ENCODE measurements at regions not wholly inside any gene's neighbourhood (a gene's known extent, or its start where the extent isn't known, plus 50 kb on each side); places are given as distances from the start of the nearest gene placed in this dataset.
A peak's percentile ranks its signal among the peaks of the same experiment; 100 is the strongest.

- DNase-seq, result no peak
Observed at GRCh38 chr6:114605656-114606055, 262.8 kb upstream of the HS3ST5 start.

DNA sequence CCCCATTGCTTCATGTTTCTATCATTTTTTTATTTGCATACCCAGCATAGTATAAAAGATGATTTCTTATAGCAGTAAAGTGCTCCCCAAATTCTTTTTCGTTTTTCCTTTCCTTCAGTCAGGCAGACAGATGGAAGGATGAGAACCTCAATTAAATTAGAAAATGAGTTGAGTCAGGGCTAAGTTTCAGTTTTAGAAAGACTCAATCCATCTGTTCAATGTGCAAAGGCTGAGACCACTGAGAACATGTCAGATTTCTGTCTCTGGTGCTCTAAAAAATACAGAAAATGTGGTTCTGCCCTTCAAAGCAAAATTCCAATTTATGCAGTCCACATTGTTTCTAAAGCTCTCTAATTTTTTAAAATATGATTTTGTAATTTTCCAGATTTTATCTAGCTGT lies 257.6 kb upstream of the HS3ST5 start:
- DNase-seq, result no peak

GRCh38 chr6:114595591-114595990 lies 252.8 kb upstream of the HS3ST5 start:
- DNase-seq, result no peak

DNA sequence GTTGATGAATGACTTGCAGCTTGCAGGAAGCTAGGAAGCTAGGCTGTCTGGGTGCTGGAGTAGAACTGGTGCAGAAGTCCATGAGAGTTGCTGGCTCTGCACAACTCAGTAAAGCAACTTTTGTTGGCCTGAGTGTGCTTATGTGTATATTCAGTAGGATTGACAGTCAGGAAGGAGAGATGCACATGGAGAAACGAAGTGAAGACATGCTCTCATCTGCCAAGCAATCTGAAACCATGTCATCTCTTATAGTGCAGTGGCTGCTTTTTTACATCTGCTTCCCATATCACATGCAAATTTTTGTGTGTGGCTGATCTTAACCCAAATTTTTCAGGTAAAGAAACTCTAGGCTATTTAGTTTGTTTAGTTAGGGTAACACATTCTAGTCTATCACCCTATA lies 252.4 kb upstream of the HS3ST5 start:
- DNase-seq, result no peak

DNA sequence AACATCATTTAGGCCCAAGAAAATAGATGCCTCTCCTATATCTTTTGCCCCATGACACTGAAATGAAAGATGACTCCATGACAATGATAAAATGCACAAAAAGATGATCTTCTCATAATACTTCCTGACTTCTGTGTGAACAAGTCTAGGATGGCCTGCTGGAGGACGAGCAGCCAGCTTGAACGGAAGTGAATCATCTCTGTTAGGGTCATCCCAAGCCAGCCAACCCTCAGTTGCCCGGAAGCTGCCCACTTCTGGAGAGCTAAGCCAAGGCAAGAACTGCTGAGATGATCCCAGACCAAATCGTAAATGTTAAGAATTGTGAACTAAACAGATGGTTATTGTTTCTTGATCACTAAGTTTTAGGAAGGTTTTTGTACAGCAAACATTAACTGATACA lies 249.7 kb upstream of the HS3ST5 start:
- DNase-seq, result no peak

GRCh38 chr6:114588726-114589125 lies 245.9 kb upstream of the HS3ST5 start:
- no peak for DNase-seq

DNA sequence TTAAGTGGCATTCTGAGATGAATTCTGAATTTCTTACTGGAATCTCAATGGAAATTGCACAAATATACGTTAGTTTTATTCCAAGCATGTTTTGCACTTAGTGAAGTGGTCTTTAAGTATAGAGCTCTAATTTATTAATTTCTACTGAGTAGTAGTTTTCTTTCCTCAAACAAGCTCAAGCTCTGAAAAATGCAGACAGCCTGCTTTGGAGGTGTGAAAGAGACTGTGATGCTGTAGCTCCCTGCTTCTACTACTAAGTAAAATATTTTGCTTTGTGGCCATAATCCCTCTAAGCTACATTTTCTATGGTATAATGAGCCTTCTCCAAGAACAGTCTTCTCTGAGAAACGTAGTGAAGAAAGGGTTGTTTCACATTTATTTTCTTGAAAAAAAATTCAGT lies 243.5 kb upstream of the HS3ST5 start:
- no peak for DNase-seq

- peak in 1 of 3 experiments; percentile 14 for DNase-seq
Observed at GRCh38 chr6:114581293-114581692, 238.5 kb upstream of the HS3ST5 start.

- no peak for DNase-seq
Observed at GRCh38 chr6:114580882-114581281, 238.1 kb upstream of the HS3ST5 start.

DNA sequence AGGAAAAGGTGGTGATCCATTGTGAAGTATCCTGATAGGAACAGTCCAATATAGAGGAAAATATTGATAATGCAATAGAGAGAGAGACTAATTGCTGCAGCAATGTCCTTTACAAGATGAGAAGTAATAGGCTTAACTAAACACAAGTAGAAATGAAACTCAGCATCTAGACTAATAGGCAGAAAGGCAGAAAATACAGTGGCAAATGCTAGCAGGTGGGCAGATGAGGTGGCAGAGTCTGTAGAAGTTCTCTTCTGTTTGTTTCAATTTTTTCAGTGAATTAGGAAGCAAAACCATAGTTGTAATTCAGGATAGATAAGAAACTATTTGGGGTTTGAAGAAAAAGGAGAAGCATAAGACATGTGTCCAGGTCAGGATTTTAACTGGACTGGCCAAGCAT lies 236.7 kb upstream of the HS3ST5 start:
- no peak for DNase-seq

DNA sequence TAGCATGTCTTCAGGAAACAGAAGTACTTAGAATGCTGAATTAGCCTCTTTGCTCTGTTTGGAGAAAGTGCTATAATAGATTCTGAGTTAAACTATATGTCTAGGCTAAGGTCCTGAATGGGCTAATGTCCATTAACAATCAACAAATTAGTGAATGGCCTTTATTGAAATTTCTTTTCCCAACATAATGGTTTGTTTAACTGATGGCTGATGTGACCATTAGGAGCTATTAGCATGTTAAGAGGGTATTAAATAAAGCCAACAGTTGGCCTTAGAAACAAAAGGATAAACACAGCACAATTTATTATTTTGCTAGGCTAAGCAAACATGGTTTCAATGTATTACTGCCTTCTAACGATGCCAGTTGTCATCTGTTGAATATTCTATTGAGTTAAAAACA lies 234.3 kb upstream of the HS3ST5 start:
- DNase-seq, result peak in 2 of 3 experiments; percentile 18 to 71

DNA sequence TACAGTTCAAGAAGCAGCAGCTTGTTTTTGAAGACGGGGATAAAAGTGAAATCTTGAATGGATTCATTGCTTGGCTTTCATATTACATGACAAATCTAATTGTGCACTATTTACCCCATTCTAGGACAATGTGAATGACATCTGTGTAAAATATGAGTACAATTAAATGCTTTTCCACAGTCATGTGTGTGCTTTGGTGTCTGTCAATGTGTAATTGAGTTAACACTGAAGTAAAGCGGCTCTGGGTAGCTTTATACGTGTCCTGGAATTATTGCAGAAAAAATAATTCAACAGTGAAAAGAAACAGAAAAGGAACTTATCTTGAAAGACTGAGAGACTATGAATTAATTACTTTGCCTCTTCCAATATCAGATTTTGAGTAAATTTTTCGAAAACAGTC lies 233.5 kb upstream of the HS3ST5 start:
- peak in 1 of 3 experiments; percentile 8 for DNase-seq

DNA sequence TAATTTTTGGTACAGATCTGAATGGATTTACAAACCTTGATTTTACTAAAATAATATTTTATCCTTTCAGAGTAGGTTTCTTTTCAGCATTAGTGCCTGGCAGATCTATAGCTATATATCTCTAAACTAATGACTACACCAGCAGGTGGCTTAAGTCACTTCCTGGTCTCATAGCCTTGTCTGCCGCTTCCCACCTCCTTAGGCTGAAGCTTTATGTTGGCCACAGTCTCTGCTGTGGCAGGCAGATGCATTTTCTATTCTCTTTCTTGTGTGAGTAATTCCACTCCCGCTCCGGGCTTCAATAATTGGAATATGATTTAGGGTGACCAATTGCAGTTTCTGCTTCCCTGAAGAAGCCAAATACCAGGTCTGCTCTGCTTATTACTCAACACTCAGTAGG lies 226.8 kb upstream of the HS3ST5 start:
- peak in 1 of 3 experiments; percentile 7 for DNase-seq

DNA sequence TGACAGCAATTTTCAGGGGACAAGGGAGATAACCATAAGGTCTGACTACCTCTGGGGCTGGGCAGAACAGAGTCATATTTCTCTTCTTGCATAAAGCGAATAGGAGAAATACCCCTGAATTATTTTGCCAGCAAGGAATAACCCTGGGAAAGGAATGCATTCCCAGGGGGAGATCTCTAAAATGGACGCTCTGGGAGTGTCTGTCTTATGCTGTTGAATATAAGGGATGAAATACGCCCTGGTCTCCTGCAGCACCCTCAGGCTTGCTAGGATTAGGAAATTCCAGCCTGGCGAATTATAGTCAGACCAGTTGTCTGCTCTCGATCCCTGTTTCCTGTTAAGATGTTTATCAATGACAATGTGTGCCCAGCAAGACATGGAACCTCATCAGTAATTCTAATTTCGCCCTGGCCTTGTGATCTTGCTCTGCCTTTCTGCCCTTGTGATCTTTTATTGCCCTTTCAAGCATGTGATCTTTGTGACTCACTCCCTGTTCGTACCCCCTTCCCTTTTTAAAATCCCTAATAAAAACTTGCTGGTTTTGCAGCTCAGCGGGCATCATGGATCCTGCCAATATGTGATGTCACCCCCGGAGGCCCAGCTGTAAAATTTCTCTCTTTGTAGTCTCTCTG lies 221.6 kb upstream of the HS3ST5 start:
- no peak for DNase-seq

DNA sequence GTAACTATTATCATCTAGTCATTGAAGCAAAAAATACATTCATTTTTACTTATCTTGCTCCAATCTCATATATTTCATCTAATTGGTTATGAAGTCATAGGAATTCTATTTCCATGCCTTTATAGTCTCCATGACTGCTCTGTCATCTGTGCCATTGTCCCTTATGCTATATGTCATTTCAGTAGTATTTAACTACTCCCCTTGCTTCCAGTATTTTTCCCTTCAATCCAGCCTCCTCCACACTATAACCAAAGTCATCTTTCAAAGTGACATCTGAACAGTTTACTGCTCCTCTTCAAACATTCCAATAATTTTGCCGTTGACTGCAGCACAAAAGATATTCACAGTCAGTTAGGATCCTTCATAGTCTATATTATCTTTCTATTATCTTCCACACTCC lies 216.6 kb upstream of the HS3ST5 start:
- peak in 1 of 3 experiments; percentile 59 for DNase-seq

GRCh38 chr6:114558153-114558552 lies 215.3 kb upstream of the HS3ST5 start:
- no peak for DNase-seq

GRCh38 chr6:114556846-114557488 lies 214.1 kb upstream of the HS3ST5 start:
- no peak for DNase-seq

- DNase-seq, result no peak
Observed at GRCh38 chr6:114550316-114550715, 207.5 kb upstream of the HS3ST5 start.

DNA sequence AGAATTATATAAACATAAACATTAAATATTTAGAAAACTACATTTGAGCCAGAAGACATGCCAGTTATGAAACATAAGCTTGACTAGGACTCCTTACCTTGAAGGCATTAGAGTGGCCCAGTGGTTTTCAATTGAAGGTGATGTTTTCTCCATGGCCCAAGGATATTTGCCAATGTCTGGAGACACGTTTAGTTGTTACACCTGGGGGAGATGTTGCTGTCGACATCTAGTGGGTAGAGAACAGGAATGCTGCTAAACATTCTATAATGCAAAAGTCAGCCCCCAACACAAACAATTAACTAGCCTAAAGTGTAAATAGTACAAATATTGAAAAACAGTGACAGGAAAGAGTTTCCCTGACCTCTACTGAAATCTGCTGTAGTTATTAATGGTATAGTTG lies 200.9 kb upstream of the HS3ST5 start:
- DNase-seq, result no peak

- no peak for DNase-seq
Observed at GRCh38 chr6:114541794-114542193, 199.0 kb upstream of the HS3ST5 start.

DNA sequence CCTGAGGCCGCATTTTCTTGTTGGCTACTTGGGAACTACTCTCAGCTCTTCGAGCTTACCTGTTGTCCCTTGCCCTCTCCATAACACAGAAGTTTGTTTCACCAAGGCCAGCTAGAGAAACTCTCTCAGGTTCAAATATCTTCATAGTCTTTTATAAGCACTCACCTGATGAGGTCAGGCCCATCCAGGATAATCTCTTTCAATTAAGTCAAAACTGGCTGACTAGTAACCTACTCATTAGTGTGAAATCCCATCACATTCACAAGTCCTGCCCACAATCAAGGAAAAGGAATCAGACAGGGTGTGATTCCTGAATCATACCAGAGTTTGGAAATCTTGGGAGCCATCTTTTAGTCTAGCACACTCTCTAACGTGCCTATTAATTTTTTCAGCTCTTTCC lies 195.2 kb upstream of the HS3ST5 start:
- DNase-seq, result no peak

GRCh38 chr6:114534813-114535212 lies 192.0 kb upstream of the HS3ST5 start:
- DNase-seq, result no peak

DNA sequence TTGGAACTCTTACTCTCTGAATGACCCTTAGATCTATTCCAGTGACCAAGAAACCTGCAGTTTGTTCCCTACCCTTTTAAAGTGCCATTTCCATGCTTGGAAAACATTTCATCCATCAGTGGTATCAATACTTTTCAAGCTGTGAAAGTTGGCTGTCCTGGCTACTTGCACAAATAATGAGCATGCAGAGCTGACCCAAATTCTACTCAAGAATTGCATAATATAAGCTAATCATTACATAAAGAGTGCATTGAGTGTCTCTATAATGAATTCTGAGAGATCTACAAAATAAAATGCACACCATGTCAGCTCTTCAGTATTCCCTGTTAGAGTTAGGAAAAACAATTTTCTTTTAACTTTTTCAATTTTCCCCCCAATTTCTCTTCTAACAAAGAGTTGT lies 181.3 kb upstream of the HS3ST5 start:
- DNase-seq, result no peak

DNA sequence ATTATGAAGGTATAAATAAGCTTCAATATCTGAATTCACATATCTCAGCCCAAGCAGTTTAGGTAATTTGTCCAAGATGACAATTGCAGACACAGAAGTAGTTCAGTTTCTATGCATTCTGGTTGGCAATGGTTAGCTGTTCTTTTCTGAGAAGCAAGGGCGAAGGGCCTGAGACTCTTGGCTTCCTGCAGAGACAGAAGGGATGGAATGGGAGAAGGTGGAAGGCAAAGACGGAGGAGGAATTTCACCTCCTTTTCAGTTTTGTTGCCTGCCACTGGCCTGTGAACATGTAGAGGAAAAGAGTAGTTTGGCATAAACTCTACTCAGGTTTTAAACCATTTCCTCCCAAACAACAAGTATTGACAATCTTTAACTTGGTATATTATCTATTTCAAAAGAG lies 180.7 kb upstream of the HS3ST5 start:
- DNase-seq, result no peak

DNA sequence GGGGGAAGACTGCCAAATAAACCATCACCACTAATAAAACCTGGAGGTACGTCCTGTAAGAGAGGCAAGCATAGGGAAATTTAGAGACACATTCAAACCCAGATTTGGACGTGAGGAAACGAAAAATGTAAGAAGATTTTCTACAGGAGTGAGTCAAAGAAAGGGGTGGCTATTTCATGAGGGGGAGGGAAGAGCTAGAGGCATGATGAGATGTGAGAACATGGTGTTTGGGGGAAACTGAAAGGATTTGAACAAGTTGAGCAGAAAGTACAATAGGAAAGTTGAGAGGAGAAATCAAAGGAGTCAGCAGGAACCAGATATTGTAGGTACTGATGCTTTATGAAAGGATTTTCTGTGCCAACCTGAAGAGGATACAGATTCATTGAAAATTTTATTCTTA lies 179.1 kb upstream of the HS3ST5 start:
- DNase-seq, result no peak
